AG04449 (cell line): ENCODE measurements at regions not wholly inside any gene's neighbourhood (a gene's known extent, or its start where the extent isn't known, plus 50 kb on each side); places are given as distances from the start of the nearest gene placed in this dataset.
A peak's percentile ranks its signal among the peaks of the same experiment; 100 is the strongest.

Experiments used
- CTCF ChIA-PET: fragments of 350-600 bp; formaldehyde crosslinking; extraction: SDS; loops from one replicate; lab custom pipeline; 2021; ENCODE audit warnings: antibody characterized with exemption; lab: Yijun Ruan, JAX
- POLR2A ChIA-PET: fragments of 400-600, 350-600 bp; formaldehyde crosslinking; extraction: SDS; loops from one replicate; lab custom pipeline; 2020; ENCODE audit warnings: antibody characterized with exemption, inconsistent platforms; lab: Yijun Ruan, JAX
- DNase-seq: peaks from one replicate; pipeline ENCODE4 v3.0.0-alpha.2; 2010; ENCODE audit warnings: low read depth, low spot score
- H3K4me3 ChIP-seq: 2 replicates; pipeline ENCODE4 v1.5.1; 2011; ENCODE audit warnings: low read depth, mild to moderate bottlenecking, control low read depth, low read length
- TF ChIP-seq, protein P1 (sequence below): IDR thresholded peaks from one replicate; pipeline ENCODE4 v1.5.1; 2011; ENCODE audit warnings: mild to moderate bottlenecking, moderate library complexity, low read length, control low read depth, inconsistent platforms; ENCODE audit not compliant: insufficient read depth; ENCODE audit errors: missing control alignments

DNA sequence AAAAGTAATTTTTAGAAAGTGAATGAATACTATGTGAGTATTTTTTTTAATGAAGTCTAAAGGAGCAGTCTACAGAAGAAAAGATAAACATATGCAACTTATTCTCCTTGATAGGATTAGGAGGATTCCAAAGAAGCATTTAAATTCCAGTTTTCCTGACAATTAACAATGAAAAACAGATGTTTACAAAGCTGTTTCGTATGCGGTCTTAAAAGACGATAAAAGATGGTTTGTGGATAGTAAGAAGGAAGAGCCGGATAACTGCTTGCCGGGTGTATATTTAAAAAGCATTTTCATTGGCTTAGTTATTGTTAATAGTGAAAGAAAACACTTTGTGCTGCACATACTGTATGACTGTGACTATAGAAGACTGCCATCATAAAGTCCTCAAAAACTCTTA is 120.0 kb upstream of the C11orf58 start:
- TF ChIP-seq, protein P1, sequence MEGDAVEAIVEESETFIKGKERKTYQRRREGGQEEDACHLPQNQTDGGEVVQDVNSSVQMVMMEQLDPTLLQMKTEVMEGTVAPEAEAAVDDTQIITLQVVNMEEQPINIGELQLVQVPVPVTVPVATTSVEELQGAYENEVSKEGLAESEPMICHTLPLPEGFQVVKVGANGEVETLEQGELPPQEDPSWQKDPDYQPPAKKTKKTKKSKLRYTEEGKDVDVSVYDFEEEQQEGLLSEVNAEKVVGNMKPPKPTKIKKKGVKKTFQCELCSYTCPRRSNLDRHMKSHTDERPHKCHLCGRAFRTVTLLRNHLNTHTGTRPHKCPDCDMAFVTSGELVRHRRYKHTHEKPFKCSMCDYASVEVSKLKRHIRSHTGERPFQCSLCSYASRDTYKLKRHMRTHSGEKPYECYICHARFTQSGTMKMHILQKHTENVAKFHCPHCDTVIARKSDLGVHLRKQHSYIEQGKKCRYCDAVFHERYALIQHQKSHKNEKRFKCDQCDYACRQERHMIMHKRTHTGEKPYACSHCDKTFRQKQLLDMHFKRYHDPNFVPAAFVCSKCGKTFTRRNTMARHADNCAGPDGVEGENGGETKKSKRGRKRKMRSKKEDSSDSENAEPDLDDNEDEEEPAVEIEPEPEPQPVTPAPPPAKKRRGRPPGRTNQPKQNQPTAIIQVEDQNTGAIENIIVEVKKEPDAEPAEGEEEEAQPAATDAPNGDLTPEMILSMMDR, result no peak
- ChIA-PET POLR2A (no interaction called here), CTCF (interaction anchor here (1.5 kb wide), 1 partner anchor 678 kb away, joined by 3 read pairs; no protein-coding TSS in a partner anchor)
- no peak for DNase-seq
- H3K4me3 ChIP-seq, result no peak overlapping the region

DNA sequence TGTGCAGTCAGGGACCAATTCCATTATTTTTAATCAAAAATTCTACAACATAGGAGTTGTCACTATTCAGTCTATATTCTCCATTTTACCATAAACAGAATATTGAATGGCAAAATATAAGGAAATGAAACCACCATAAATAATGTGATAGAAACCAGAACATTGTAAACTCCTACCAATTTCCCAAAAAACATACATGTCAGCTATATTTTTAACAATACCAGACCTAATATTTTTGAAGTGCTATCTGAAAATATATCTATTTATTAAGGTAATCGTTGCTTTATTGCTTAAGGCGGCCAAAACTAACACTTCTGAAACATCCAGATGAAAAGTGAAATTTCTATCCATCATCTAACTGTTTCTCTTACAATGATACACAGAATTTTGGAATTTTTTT is 123.0 kb upstream of the C11orf58 start:
- ChIA-PET POLR2A (no interaction called here), CTCF (interaction anchor here (1.6 to 5.7 kb wide), 4 partner anchors 675 to 967 kb away, joined by 3 to 62 read pairs (median 46); no protein-coding TSS in a partner anchor)
- H3K4me3 ChIP-seq, result no peak overlapping the region

DNA sequence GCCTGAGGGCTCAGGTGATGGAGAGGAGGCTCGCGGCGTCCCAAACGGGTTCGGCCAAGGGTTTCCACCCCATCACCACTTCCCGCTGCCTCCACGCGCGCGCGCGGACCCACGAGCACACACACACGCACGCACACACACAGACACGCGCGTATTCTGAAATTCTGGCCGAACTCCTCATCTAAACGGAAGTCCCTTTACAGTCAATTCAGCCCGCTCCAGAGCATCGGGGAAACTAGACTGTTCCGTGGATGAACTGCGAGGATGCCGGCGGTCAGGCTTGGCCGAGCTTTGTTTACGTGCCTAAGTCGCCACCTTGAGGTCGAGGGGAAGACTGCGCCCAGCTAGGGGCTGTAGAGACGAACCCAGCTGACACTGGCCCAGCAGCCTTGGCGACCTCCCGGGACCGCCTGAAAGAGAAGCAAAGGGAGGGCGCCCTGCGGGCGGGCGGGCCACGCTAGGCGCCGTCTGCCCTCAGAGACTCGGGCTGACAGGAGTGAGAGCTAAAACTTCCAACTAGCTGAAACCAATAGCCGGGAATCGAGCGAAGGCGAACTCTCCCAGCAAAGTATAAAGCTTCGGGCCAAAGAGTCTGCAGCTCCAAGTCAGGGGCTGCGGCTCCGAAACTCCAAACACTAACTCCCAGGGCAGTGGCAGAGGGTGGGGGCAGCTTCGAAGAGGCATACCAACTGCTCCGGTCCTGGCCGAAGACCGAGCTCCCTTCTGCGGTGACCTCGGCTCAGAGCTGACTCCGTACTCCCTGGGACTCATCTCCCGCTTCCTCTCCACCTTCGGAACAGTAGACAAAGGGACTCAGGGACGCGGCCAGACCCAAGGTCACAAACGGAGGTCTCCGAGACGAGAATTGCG is 124.7 kb upstream of the C11orf58 start:
- CTCF ChIA-PET, result interaction anchor here (0.6 to 5.7 kb wide), 75 partner anchors 8 to 1336 kb away, joined by 3 to 62 read pairs (median 4); partner anchors contain the start of gene SOX6
- TF ChIP-seq, protein P1, result peak; percentile 95
- H3K4me3 ChIP-seq, result peak overlapping the region; percentile 69
- POLR2A ChIA-PET, result interaction anchor here (0.6 kb wide), 3 partner anchors 541 to 842 kb away, joined by 3 read pairs; no protein-coding TSS in a partner anchor
- DNase-seq, result no peak

More for the DNA sequence above, 123.0 kb upstream of the C11orf58 start:
- no peak for DNase-seq
- TF ChIP-seq, protein P1, result no peak

DNA sequence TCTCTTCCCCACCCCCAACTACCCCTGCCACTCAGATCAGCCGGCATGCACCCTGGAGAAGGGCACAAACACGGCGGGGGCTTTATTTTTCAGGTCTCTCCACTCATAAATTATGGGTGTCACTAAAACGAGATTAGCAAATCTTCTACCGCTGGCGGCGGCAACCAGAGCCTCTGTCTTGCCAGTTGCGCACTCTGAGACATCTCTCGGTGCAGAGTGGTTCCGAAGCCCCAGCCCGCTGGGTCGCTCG is 125.3 kb upstream of the C11orf58 start:
- TF ChIP-seq, protein P1, result no peak
- DNase-seq, result no peak
- H3K4me3 ChIP-seq, result peak overlapping the region; percentile 69
- ChIA-PET CTCF (interaction anchor here (0.6 to 5.7 kb wide), 48 partner anchors 9 to 968 kb away, joined by 3 to 62 read pairs (median 4); partner anchors contain the start of gene SOX6), POLR2A (no interaction called here)

DNA sequence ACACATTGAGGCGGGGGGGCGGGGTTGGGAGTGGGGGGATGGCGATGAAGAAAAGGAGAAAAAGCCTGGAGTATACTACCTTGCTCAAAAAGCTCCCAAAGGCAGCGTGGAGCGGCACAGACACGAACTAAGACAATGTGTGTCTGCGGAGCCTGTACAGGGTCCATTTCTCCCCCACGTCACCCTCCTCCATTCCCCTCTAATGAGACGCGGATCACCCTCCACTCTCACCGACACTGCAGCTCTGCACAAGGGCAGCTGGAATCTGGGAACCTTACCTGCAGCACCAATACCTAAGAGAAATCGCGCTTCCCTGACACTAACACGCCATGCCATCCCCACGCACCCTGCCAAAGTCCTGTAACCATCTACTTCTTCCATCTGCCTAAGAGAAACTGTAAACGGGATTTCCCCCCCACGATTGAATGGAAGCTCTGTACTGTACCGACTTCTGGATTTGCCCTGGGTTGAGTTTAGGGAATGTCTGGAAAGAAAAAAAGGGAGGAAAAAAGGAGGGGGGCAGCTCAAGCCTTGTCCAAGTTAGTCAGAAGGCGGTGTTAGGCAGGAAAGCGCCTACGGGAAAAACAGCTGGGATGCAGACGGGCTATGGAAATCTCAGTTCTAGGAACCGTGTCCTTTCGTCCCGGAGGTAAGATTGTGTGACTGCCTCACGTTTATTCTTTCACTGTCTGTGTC is 125.7 kb upstream of the C11orf58 start:
- no peak for DNase-seq
- TF ChIP-seq, protein P1, result no peak

More for the DNA sequence above, 125.7 kb upstream of the C11orf58 start:
- CTCF ChIA-PET, result interaction anchor here (1.0 to 5.7 kb wide), 22 partner anchors 21 to 967 kb away, joined by 3 to 62 read pairs (median 5); partner anchors contain the start of gene SOX6
- POLR2A ChIA-PET, result no interaction called here
- H3K4me3 ChIP-seq, result peak overlapping the region; percentile 69
